ENCODE measurements at regions not wholly inside any gene's neighbourhood (a gene's known extent, or its start where the extent isn't known, plus 50 kb on each side); places are given as distances from the start of the nearest gene placed in this dataset.
A peak's percentile ranks its signal among the peaks of the same experiment; 100 is the strongest.

DNA sequence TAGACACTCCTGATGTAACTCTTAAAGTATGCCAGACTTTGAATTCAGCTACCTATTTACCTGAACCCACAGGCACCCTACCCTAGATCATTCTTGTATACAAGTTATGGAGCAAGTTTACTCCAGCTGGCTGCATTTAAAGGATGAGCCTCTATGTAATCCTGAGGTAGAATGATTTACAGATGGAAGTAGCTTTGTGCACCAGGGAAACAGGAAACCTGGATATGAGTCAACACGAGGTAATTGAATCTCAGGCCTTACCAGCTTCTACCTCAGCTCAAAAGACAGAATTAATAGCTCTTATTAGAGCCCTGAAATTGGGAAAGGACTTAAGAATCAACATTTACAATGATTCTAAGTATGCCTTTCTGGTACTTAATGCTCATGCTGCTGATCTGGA is 119.8 kb downstream of the AGTR2 start:
- Histone ChIP-seq H3K9me3 (replicated peaks) (no peaks in the 10 kb centered on the region), H3K27me3 (ENCODE audit: low read depth) (no peaks in the 10 kb centered on the region), H3K36me3 (no peaks in the 10 kb centered on the region), H3K4me1 (no peaks in the 10 kb centered on the region), H3K4me3 (no peak overlapping the region), H3K27ac (replicated peaks) (no peak overlapping the region)
- TF ChIP-seq CTCF (IDR thresholded peaks at IDR 0.05; ENCODE audit: borderline replicate concordance) = no peak
- intact Hi-C loops (cut with micrococcal nuclease) = no loop called here
- no peak for DNase-seq

DNA sequence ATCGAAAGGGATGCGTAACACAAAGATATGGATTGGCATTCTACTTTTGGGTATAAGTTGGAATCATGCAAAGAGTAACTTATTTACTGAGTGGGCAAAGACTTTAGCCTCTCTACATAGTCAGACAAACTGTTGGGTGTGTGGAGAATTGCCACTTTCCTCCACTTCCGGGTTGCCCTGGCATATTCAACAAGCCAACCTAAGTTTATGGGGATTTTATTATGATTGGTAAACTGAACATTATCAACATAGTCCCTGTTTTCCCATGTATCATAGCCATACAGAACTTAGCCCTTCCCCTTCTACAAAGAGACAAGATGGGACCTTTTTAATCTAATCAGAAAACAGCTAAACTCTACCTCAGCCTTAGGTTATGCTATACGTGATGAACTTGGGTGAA is 121.6 kb downstream of the AGTR2 start:
- no peak for TF ChIP-seq CTCF (IDR thresholded peaks at IDR 0.05; ENCODE audit: borderline replicate concordance)
- intact Hi-C loops (cut with micrococcal nuclease) = no loop called here
- Histone ChIP-seq H3K27me3 (ENCODE audit: low read depth) (no peaks in the 10 kb centered on the region), H3K36me3 (no peaks in the 10 kb centered on the region), H3K27ac (replicated peaks) (no peak overlapping the region), H3K9me3 (replicated peaks) (no peaks in the 10 kb centered on the region), H3K4me1 (no peaks in the 10 kb centered on the region), H3K4me3 (no peak overlapping the region)
- no peak for DNase-seq

DNA sequence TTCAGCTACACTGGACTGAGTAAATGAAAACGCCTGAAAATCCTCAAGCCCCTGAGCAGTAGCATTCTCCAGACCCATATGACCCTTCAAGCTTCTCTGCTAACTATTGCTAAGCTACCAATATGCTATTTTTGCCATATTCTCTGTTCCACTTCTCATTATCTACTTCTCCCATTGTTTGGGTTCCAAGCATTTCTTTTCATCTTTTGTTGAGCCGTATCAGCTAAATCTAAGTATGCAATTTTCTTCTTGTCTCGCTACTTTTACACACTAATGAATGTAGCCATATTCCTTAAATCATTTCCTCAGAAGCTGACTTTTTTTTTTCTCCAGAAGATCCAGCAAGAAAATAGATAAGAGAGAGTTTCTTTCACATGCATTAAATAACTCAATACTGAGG is 128.4 kb downstream of the AGTR2 start:
- intact Hi-C loops (cut with micrococcal nuclease) = no loop called here
- DNase-seq = no peak

GRCh38 chrX:116306218-116306617 is 130.2 kb upstream of the SLC6A14 start:
- no peak for DNase-seq
- intact Hi-C loops (cut with micrococcal nuclease) = no loop called here
- no peak overlapping the region for H3K4me3 ChIP-seq
- no peaks in the 10 kb centered on the region for H3K4me1 ChIP-seq
- no peaks in the 10 kb centered on the region for H3K9me3 ChIP-seq (replicated peaks)
- no peaks in the 10 kb centered on the region for H3K27me3 ChIP-seq (ENCODE audit: low read depth)
- TF ChIP-seq CTCF (IDR thresholded peaks at IDR 0.05; ENCODE audit: borderline replicate concordance) = no peak
- H3K36me3 ChIP-seq = no peaks in the 10 kb centered on the region
- no peak overlapping the region for H3K27ac ChIP-seq (replicated peaks)

More for the DNA sequence above, 128.4 kb downstream of the AGTR2 start:
- no peaks in the 10 kb centered on the region for H3K36me3 ChIP-seq
- TF ChIP-seq CTCF (IDR thresholded peaks at IDR 0.05; ENCODE audit: borderline replicate concordance) = no peak
- no peaks in the 10 kb centered on the region for H3K9me3 ChIP-seq (replicated peaks)
- no peaks in the 10 kb centered on the region for H3K4me1 ChIP-seq
- H3K27me3 ChIP-seq (ENCODE audit: low read depth) = no peaks in the 10 kb centered on the region
- H3K4me3 ChIP-seq = no peak overlapping the region
- H3K27ac ChIP-seq (replicated peaks) = no peak overlapping the region

DNA sequence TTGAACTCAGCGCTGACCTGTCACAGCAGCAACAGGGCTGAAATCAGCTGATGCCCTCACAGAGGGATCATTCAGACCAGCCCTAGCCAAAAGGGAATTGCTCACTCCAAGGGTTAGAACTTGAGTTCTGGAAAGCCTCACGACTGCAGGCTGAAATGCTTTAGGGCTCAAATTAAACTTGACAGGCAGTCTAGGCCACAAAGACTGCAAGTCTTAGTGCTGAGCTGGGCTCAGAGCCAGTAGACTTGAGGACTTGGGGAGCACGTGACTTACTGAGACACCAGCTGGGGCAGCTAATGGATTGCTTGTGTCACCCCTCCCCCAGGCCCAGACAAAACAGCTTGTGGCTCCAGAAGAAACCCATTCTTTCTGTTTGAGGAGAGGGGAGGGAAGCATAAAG is 119.0 kb upstream of the SLC6A14 start:
- Histone ChIP-seq H3K9me3 (replicated peaks) (no peaks in the 10 kb centered on the region), H3K36me3 (no peaks in the 10 kb centered on the region), H3K27ac (replicated peaks) (no peak overlapping the region), H3K27me3 (ENCODE audit: low read depth) (no peaks in the 10 kb centered on the region), H3K4me1 (no peaks in the 10 kb centered on the region), H3K4me3 (no peak overlapping the region)
- no peak for TF ChIP-seq CTCF (IDR thresholded peaks at IDR 0.05; ENCODE audit: borderline replicate concordance)
- DNase-seq = peak; percentile 14
- intact Hi-C loops (cut with micrococcal nuclease) = no loop called here

GRCh38 chrX:116318672-116319071 is 117.7 kb upstream of the SLC6A14 start:
- DNase-seq = no peak
- TF ChIP-seq CTCF (IDR thresholded peaks at IDR 0.05; ENCODE audit: borderline replicate concordance) = no peak
- Histone ChIP-seq H3K4me1 (no peaks in the 10 kb centered on the region), H3K27me3 (ENCODE audit: low read depth) (no peaks in the 10 kb centered on the region), H3K36me3 (no peaks in the 10 kb centered on the region), H3K9me3 (replicated peaks) (no peaks in the 10 kb centered on the region), H3K27ac (replicated peaks) (no peak overlapping the region), H3K4me3 (no peak overlapping the region)
- intact Hi-C loops (cut with micrococcal nuclease) = no loop called here

All from left ventricle myocardium inferior (tissue), 1 donor.